ENCODE measurements at regions not wholly inside any gene's neighbourhood (a gene's known extent, or its start where the extent isn't known, plus 50 kb on each side); places are given as distances from the start of the nearest gene placed in this dataset.

DNA sequence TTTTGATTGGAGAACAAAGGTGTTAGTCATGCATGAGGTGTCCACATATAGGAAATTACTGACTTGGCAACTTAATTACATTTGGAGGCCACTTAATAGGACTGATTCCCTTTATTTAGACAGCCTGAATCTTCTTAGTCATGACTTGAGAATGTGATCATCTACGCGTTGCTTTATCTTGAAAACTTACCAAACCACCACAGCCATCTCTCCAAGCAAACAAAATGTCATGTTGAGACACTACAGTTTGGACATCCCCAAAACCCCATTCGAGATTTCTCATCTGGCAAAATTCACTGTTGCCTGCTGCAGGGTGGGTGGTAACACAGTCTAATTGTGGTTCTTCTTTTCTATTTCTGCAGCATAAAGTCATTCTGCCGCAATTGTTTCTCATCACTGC is 176.5 kb upstream of the CDH5 start:
- TF ChIP-seq, protein P1, sequence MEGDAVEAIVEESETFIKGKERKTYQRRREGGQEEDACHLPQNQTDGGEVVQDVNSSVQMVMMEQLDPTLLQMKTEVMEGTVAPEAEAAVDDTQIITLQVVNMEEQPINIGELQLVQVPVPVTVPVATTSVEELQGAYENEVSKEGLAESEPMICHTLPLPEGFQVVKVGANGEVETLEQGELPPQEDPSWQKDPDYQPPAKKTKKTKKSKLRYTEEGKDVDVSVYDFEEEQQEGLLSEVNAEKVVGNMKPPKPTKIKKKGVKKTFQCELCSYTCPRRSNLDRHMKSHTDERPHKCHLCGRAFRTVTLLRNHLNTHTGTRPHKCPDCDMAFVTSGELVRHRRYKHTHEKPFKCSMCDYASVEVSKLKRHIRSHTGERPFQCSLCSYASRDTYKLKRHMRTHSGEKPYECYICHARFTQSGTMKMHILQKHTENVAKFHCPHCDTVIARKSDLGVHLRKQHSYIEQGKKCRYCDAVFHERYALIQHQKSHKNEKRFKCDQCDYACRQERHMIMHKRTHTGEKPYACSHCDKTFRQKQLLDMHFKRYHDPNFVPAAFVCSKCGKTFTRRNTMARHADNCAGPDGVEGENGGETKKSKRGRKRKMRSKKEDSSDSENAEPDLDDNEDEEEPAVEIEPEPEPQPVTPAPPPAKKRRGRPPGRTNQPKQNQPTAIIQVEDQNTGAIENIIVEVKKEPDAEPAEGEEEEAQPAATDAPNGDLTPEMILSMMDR (conservative IDR thresholded peaks at IDR 0.05; ENCODE audit: low read length), result no peak
- no peak for TF ChIP-seq EZH2phosphoT487 (IDR thresholded peaks at IDR 0.05; ENCODE audit: borderline replicate concordance, low read depth, low read length)
- no peaks in the 10 kb centered on the region for H3K36me3 ChIP-seq (ENCODE audit: insufficient read depth, low read length)
- no peaks in the 10 kb centered on the region for H3K9me2 ChIP-seq (ENCODE audit: insufficient read depth, low read length)
- H3K27ac ChIP-seq (ENCODE audit: low read depth, low read length, poor library complexity, severe bottlenecking), result no peak overlapping the region
- H3K9me3 ChIP-seq (ENCODE audit: low read length), result no peaks in the 10 kb centered on the region
- no TSS peak for BruUV-seq (replicated peaks)
- H3K79me2 ChIP-seq (ENCODE audit: insufficient read depth, low read depth, low read length), result no peaks in the 10 kb centered on the region
- POLR2A ChIA-PET, result no interaction called here
- H4K20me1 ChIP-seq (ENCODE audit: insufficient read depth, low read length), result no peaks in the 10 kb centered on the region
- H3K4me2 ChIP-seq (ENCODE audit: low read length), result no peak overlapping the region
- intact Hi-C loops (cut with micrococcal nuclease; ENCODE audit: unreplicated experiment), result no loop called here
- DNase-seq (ENCODE audit: low spot score), result no peak
- no peaks in the 10 kb centered on the region for H3K4me1 ChIP-seq (ENCODE audit: insufficient read depth, low read length, poor library complexity, severe bottlenecking)
- CTCF ChIA-PET (ENCODE audit: unreplicated experiment), result no interaction called here
- no peak overlapping the region for H3K4me3 ChIP-seq (ENCODE audit: low read depth, low read length, poor library complexity, severe bottlenecking)
- H2AFZ ChIP-seq (ENCODE audit: low read length), result no peak overlapping the region

DNA sequence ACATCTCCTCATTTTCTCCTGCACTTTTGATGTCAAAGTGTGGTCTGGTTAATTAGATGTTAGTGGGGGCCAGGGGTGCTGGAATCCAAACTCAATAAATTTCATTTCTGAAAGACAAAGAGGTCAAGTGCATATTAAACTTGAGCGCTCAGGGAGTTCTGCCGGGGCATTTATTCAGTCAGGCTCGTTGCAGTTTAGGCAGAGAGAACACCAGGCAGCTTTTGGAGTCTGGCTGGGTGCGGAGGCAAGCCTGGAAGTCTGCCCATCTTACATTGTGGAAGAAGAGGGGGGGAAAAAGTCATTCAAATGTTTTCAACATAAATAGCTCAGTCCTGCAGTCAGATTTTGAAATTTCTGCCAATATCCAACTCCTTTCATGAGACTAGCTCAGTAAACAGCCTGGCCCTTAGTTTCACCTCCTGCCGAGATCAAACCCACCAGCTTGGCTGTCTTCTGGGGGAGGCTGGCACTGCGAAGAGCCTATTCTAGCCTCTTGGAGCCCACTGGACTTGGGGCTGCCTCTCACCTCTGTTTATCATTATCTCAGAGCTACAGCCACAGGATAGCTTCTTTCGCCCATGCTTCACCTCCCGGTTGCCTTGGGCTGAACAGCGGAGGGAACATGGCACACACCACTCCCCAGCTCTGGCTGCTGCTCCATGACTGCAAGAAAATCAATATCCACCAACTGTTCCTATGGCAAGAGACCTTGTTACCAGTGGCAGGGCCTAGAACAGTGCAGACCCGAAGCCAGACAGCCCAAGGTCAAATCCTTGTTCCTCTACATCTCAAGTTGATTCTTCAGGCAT is 177.4 kb upstream of the CDH5 start:
- H3K4me2 ChIP-seq (ENCODE audit: low read length), result no peak overlapping the region
- H2AFZ ChIP-seq (ENCODE audit: low read length), result no peak overlapping the region
- no peak for TF ChIP-seq EZH2phosphoT487 (IDR thresholded peaks at IDR 0.05; ENCODE audit: borderline replicate concordance, low read depth, low read length)
- TF ChIP-seq, protein P1 (conservative IDR thresholded peaks at IDR 0.05; ENCODE audit: low read length), result no peak
- H4K20me1 ChIP-seq (ENCODE audit: insufficient read depth, low read length), result no peaks in the 10 kb centered on the region
- DNase-seq (ENCODE audit: low spot score), result no peak
- ChIA-PET CTCF (ENCODE audit: unreplicated experiment) (no interaction called here), POLR2A (no interaction called here)
- no peaks in the 10 kb centered on the region for H3K9me3 ChIP-seq (ENCODE audit: low read length)
- H3K27ac ChIP-seq (ENCODE audit: low read depth, low read length, poor library complexity, severe bottlenecking), result no peak overlapping the region
- H3K79me2 ChIP-seq (ENCODE audit: insufficient read depth, low read depth, low read length), result no peaks in the 10 kb centered on the region
- intact Hi-C loops (cut with micrococcal nuclease; ENCODE audit: unreplicated experiment), result no loop called here
- H3K4me1 ChIP-seq (ENCODE audit: insufficient read depth, low read length, poor library complexity, severe bottlenecking), result no peaks in the 10 kb centered on the region
- H3K9me2 ChIP-seq (ENCODE audit: insufficient read depth, low read length), result no peaks in the 10 kb centered on the region
- no peak overlapping the region for H3K4me3 ChIP-seq (ENCODE audit: low read depth, low read length, poor library complexity, severe bottlenecking)
- no TSS peak for BruUV-seq (replicated peaks)
- H3K36me3 ChIP-seq (ENCODE audit: insufficient read depth, low read length), result no peaks in the 10 kb centered on the region

DNA sequence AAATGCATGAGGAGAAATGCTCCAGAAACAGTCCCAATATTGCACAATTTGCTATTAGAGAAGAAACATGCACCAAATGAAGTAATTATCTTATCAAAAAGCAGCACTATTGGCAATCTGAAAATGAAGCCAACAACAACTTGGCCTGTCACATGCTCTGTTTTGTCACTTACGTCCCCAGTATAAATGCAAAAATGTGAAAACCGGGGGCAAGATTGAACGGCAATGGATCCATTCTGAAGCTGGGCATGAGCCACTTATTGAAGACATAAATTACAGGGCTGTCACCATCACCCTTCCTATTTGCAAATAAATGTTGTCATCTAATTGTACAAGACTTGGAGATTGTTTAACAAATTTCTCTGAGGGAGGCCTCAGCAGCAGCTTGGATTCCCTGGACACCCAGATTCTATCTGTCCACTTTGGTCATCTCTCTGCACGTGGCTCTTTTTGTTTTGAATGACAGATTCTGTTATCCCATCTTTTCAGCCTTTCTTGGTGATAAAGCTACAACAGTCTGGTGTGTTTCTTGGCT is 180.2 kb upstream of the CDH5 start:
- H3K9me2 ChIP-seq (ENCODE audit: insufficient read depth, low read length), result no peaks in the 10 kb centered on the region
- no peaks in the 10 kb centered on the region for H3K79me2 ChIP-seq (ENCODE audit: insufficient read depth, low read depth, low read length)
- intact Hi-C loops (cut with micrococcal nuclease; ENCODE audit: unreplicated experiment), result no loop called here
- H4K20me1 ChIP-seq (ENCODE audit: insufficient read depth, low read length), result no peaks in the 10 kb centered on the region
- no peaks in the 10 kb centered on the region for H3K36me3 ChIP-seq (ENCODE audit: insufficient read depth, low read length)
- CTCF ChIA-PET (ENCODE audit: unreplicated experiment), result no interaction called here
- no peaks in the 10 kb centered on the region for H3K4me1 ChIP-seq (ENCODE audit: insufficient read depth, low read length, poor library complexity, severe bottlenecking)
- BruUV-seq (replicated peaks), result no TSS peak
- POLR2A ChIA-PET, result no interaction called here
- no peak overlapping the region for H3K4me3 ChIP-seq (ENCODE audit: low read depth, low read length, poor library complexity, severe bottlenecking)
- H3K27ac ChIP-seq (ENCODE audit: low read depth, low read length, poor library complexity, severe bottlenecking), result no peak overlapping the region
- H2AFZ ChIP-seq (ENCODE audit: low read length), result no peak overlapping the region
- no peak for DNase-seq (ENCODE audit: low spot score)
- H3K9me3 ChIP-seq (ENCODE audit: low read length), result no peaks in the 10 kb centered on the region
- no peak overlapping the region for H3K4me2 ChIP-seq (ENCODE audit: low read length)
- no peak for TF ChIP-seq EZH2phosphoT487 (IDR thresholded peaks at IDR 0.05; ENCODE audit: borderline replicate concordance, low read depth, low read length)
- TF ChIP-seq, protein P1 (conservative IDR thresholded peaks at IDR 0.05; ENCODE audit: low read length), result no peak
